ENCODE measurements at regions not wholly inside any gene's neighbourhood (a gene's known extent, or its start where the extent isn't known, plus 50 kb on each side); places are given as distances from the start of the nearest gene placed in this dataset.
A peak's percentile ranks its signal among the peaks of the same experiment; 100 is the strongest.

DNA sequence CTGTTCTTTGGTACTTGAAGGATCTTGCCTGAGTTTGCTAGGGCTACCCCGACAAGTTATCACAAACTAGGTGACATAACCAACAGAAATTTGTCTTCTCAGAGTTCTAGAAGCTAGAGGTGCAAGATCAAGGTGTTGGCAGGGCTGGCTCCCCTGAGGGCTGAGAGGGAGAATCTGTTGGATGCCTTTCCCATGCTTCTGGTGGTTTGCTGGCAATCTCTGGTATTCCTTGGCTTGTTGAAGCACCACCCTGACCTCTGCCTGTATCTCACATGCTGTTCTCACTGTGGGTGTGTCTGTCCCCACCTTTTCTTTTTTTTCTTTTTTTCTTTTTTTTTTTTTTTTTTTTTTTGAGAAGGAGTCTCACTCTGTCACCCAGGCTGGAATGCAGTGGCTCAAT lies 81.2 kb downstream of the VCPKMT start:
- WGBS: 95% methylated on average over 1 of the region's 1 CpG
- Histone ChIP-seq H3K27ac (ENCODE audit: low read depth in 1 of 2, low read length in 2 of 2) (no peak overlapping the region), H3K4me3 (ENCODE audit: low read depth in 1 of 3, low read length in 3 of 3) (no peak overlapping the region), H3K9me3 (ENCODE audit: control insufficient read depth in 4 of 4, low read length in 3 of 4) (no peaks in the 10 kb centered on the region), H3K27me3 (ENCODE audit: control insufficient read depth in 4 of 4, insufficient read depth in 4 of 4, low read length in 3 of 4) (no peaks in the 10 kb centered on the region), H3K4me1 (ENCODE audit: control insufficient read depth in 4 of 4, insufficient read depth in 4 of 4, low read length in 3 of 4) (peaks cover 0 to 19% (median 2%) of the 10 kb centered on the region in 4 donors), H3K36me3 (ENCODE audit: control insufficient read depth in 4 of 4, insufficient read depth in 3 of 4, low read depth in 1 of 4, low read length in 3 of 4) (no peaks in the 10 kb centered on the region), H3K9ac (ENCODE audit: low read depth in 1 of 2, low read length in 2 of 2) (no peak overlapping the region)
- DNase-seq (ENCODE audit: low spot score): no peak
- TF ChIP-seq, protein P1, sequence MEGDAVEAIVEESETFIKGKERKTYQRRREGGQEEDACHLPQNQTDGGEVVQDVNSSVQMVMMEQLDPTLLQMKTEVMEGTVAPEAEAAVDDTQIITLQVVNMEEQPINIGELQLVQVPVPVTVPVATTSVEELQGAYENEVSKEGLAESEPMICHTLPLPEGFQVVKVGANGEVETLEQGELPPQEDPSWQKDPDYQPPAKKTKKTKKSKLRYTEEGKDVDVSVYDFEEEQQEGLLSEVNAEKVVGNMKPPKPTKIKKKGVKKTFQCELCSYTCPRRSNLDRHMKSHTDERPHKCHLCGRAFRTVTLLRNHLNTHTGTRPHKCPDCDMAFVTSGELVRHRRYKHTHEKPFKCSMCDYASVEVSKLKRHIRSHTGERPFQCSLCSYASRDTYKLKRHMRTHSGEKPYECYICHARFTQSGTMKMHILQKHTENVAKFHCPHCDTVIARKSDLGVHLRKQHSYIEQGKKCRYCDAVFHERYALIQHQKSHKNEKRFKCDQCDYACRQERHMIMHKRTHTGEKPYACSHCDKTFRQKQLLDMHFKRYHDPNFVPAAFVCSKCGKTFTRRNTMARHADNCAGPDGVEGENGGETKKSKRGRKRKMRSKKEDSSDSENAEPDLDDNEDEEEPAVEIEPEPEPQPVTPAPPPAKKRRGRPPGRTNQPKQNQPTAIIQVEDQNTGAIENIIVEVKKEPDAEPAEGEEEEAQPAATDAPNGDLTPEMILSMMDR (IDR thresholded peaks at IDR 0.05; ENCODE audit: low read depth, low read length, missing input control): no peak
- TF ChIP-seq, protein P2, sequence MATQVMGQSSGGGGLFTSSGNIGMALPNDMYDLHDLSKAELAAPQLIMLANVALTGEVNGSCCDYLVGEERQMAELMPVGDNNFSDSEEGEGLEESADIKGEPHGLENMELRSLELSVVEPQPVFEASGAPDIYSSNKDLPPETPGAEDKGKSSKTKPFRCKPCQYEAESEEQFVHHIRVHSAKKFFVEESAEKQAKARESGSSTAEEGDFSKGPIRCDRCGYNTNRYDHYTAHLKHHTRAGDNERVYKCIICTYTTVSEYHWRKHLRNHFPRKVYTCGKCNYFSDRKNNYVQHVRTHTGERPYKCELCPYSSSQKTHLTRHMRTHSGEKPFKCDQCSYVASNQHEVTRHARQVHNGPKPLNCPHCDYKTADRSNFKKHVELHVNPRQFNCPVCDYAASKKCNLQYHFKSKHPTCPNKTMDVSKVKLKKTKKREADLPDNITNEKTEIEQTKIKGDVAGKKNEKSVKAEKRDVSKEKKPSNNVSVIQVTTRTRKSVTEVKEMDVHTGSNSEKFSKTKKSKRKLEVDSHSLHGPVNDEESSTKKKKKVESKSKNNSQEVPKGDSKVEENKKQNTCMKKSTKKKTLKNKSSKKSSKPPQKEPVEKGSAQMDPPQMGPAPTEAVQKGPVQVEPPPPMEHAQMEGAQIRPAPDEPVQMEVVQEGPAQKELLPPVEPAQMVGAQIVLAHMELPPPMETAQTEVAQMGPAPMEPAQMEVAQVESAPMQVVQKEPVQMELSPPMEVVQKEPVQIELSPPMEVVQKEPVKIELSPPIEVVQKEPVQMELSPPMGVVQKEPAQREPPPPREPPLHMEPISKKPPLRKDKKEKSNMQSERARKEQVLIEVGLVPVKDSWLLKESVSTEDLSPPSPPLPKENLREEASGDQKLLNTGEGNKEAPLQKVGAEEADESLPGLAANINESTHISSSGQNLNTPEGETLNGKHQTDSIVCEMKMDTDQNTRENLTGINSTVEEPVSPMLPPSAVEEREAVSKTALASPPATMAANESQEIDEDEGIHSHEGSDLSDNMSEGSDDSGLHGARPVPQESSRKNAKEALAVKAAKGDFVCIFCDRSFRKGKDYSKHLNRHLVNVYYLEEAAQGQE (IDR thresholded peaks at IDR 0.05): no peak
- TF ChIP-seq HNF4A (conservative IDR thresholded peaks at IDR 0.05): no peak
- no peak for TF ChIP-seq GABPA (IDR thresholded peaks at IDR 0.05 in 1 of 2, conservative IDR thresholded peaks at IDR 0.05 in 1 of 2)
- TF ChIP-seq RXRA (IDR thresholded peaks at IDR 0.05): no peak
- TF ChIP-seq TAF1 (conservative IDR thresholded peaks at IDR 0.05): no peak
- TF ChIP-seq NR2F2 (IDR thresholded peaks at IDR 0.05): no peak
- no peak for TF ChIP-seq SP1 (IDR thresholded peaks at IDR 0.05)
- TF ChIP-seq, protein P3, sequence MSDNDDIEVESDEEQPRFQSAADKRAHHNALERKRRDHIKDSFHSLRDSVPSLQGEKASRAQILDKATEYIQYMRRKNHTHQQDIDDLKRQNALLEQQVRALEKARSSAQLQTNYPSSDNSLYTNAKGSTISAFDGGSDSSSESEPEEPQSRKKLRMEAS (IDR thresholded peaks at IDR 0.05): no peak
- TF ChIP-seq, protein P4, sequence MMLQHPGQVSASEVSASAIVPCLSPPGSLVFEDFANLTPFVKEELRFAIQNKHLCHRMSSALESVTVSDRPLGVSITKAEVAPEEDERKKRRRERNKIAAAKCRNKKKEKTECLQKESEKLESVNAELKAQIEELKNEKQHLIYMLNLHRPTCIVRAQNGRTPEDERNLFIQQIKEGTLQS (IDR thresholded peaks at IDR 0.05): no peak
- TF ChIP-seq JUND (IDR thresholded peaks at IDR 0.05): no peak
- TF ChIP-seq RAD21 (IDR thresholded peaks at IDR 0.05): no peak

DNA sequence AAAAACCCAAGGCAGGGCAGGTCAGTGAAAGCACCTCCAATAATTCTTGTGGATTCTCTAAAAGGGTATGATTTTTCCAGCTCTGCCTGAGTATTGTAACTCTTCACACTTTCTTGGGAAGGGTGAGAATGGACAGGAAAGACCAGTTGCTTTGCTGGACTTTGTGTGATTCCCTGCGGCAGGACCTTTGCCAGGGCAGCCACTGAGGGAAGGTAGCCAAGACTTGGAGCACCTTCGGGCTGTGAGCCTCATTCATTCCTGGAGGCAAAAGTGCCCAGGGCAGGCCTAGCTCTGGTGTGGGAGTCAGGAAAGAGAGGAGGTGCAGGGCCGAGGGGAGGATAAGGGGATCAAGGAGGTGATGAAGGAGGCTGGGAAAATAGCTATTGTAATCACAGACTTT lies 80.2 kb downstream of the VCPKMT start:
- no peaks in the 10 kb centered on the region for H3K9me3 ChIP-seq (ENCODE audit: control insufficient read depth in 4 of 4, low read length in 3 of 4)
- 47% methylated on average over 3 of the region's 3 CpGs for WGBS
- DNase-seq (ENCODE audit: low spot score): no peak
- no peaks in the 10 kb centered on the region for H3K36me3 ChIP-seq (ENCODE audit: control insufficient read depth in 4 of 4, insufficient read depth in 3 of 4, low read depth in 1 of 4, low read length in 3 of 4)
- H3K9ac ChIP-seq (ENCODE audit: low read depth in 1 of 2, low read length in 2 of 2): no peak overlapping the region
- no peak overlapping the region for H3K4me3 ChIP-seq (ENCODE audit: low read depth in 1 of 3, low read length in 3 of 3)
- TF ChIP-seq FOXA2 (IDR thresholded peaks at IDR 0.05): no peak
- TF ChIP-seq SP1 (IDR thresholded peaks at IDR 0.05): no peak
- TF ChIP-seq, protein P4 (IDR thresholded peaks at IDR 0.05): no peak
- peak; percentile 22 to 41 for TF ChIP-seq HNF4A (conservative IDR thresholded peaks at IDR 0.05)
- no peak for TF ChIP-seq RXRA (IDR thresholded peaks at IDR 0.05)
- peak in 1 of 2 donors; percentile 21 for TF ChIP-seq RAD21 (IDR thresholded peaks at IDR 0.05)
- TF ChIP-seq, protein P3 (IDR thresholded peaks at IDR 0.05): no peak
- TF ChIP-seq, protein P2 (IDR thresholded peaks at IDR 0.05): no peak
- no peak for TF ChIP-seq YY1 (IDR thresholded peaks at IDR 0.05)
- no peak overlapping the region for H3K27ac ChIP-seq (ENCODE audit: low read depth in 1 of 2, low read length in 2 of 2)
- H3K27me3 ChIP-seq (ENCODE audit: control insufficient read depth in 4 of 4, insufficient read depth in 4 of 4, low read length in 3 of 4): no peaks in the 10 kb centered on the region
- H3K4me1 ChIP-seq (ENCODE audit: control insufficient read depth in 4 of 4, insufficient read depth in 4 of 4, low read length in 3 of 4): peaks cover 0 to 24% (median 2%) of the 10 kb centered on the region in 4 donors
